Hematopoietic multipotent progenitor cell treated with erythropoietin and hydrocortisone succinate and interleukin-3 and kit ligand, for 8 days (in vitro differentiated cells): ENCODE measurements at regions not wholly inside any gene's neighbourhood (a gene's known extent, or its start where the extent isn't known, plus 50 kb on each side); places are given as distances from the start of the nearest gene placed in this dataset.

ENCODE experiments used
- DNase-seq: peaks from one replicate; pipeline ENCODE4 v3.0.0-alpha.2; 2015

DNA sequence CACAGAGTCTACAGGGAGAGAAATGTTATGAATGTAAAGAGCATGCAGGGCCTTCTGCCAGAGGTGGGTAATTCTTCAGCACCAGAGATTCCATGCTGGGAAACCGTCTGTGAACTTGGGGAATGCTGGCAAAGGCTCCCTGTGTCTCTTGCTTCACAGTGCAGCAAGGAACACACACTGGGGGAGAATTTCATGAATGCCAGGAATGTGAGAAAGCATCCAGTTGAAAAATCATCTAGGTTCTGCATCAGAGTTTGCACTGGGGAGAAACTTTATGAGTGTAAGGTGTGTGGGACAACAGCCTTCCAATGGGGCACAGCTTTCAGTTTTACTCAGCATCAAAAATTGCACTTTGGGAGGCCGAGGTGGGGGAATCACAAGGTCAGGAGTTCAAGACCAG, 224.3 kb upstream of the IGFBP3 start:
- no peak for DNase-seq

DNA sequence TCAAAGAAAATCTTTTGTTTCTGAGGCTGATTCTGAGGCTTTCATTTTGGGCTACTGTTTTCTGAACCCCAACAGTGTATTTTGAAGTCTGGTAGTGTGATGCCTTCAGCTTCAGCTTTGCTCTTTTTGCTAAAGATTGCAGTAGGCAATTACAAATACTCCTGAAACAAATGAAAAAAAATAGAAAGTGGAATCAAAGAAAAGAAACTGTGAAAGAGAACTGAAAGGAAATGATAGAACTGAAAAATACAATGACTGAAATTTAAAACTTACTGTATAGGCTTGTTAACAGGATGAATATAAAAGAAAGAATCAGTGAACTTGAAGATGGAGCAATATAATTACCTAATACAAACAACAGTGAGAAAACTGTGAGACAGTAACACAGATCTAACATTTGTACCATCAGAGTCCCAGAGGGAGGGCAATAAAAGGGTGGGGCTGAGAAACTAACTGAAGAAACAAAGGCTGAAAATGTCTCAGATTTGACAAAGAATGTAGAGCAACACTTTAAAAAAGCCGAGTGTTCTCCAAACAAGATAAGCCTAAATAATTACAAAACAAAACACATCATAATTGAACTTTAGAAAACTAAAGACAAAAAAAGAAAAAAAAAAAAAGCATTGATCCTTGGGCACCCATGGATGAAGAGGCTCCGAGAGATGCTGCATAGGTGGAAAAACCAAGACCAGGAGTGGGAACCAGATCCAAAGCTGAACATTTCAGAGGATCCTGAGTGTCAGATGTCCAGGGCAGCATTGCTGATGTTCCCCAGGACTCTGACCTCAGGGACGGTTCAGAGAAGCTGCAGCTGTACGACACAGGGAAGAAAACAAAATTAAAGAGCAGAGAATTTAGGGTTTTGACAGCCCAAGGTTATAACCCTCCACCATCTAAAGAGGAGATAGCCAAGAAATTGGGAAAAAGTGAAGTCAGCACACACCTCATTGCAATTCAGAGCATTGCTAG, 223.2 kb upstream of the IGFBP3 start:
- no peak for DNase-seq

GRCh38 chr7:46143421-46143820, 222.3 kb upstream of the IGFBP3 start:
- DNase-seq, result no peak

DNA sequence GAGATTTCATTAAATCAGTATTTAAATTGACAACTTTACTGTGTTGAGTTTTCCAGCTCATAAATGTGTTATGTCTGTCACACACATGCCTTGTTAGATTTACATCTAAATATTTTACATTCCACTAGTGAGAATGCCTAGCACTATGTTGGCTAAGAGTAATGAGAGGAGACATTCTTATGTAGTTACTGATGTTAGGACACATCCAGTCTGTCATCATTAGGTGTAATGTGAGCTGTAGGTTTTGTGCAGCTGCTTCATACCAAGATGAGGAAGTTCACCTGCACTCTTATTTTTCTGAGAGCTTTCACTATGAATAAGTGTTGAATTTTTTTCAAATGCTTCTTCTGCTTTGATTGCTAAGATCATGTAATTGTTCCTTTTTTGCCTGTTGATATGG, 218.0 kb upstream of the IGFBP3 start:
- DNase-seq, result no peak

GRCh38 chr7:46137725-46138124, 216.7 kb upstream of the IGFBP3 start:
- DNase-seq, result no peak

GRCh38 chr7:46135557-46135956, 214.5 kb upstream of the IGFBP3 start:
- DNase-seq, result no peak

DNA sequence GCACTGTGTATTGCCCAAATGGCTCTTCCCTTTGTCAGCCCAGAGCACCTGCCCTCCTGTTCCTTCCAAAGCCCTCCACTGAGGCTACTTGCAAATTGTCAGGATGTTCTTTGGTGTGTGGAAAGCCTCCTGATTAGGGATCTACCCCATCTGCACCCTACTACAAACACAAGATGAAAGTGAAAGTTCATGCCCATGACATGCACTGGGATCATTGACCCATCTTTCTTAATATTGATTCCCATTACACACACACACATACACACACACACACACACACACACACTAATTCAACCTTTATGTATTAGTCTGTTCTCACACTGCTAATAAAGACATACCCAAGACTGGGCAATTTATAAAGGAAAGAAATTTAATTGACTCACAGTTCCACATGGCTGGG, 213.7 kb upstream of the IGFBP3 start:
- DNase-seq, result no peak

GRCh38 chr7:46134385-46134784, 213.3 kb upstream of the IGFBP3 start:
- no peak for DNase-seq

DNA sequence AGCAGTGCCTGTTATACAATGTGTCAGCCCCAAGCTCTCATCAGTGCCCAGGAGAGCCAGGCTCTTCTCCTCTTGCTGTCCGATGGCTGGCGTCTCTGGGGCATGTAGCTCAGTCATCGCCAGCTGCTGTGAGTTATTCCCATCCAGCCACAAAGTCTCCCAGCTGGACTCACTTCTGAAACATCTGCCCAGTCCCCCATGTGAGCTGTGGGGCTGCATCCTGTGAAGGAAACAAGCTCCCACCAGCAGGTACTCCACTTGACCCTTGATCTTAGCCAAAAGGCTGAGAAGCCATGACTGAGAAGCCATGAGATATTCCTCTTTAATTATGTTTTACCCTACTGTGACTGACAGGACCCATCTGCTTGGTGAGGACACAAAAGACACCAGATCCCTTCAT, 212.7 kb upstream of the IGFBP3 start:
- DNase-seq, result no peak

GRCh38 chr7:46133072-46133471, 212.0 kb upstream of the IGFBP3 start:
- DNase-seq, result no peak

- no peak for DNase-seq
Measured at GRCh38 chr7:46131916-46132795, 211.1 kb upstream of the IGFBP3 start.

- no peak for DNase-seq
Measured at GRCh38 chr7:46129831-46130230, 208.8 kb upstream of the IGFBP3 start.

DNA sequence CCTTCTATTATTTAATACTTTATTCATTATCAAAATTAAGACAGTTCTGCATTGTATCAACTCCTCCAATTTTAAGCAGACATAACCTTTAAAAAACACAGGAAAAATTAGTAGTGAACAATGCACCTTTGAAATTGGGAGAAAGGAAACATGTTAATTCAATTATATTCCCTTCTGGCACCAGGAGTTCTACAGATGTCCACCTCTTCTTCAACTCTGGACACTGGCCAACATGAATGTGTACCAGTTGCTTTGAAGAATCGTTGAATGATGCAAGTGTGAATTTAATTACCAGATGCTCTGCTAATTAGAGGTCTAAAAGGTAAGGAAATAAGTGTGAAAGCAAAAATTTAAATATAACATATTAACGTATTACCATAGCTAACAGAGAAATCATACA, 206.7 kb upstream of the IGFBP3 start:
- DNase-seq, result no peak

GRCh38 chr7:46126675-46127300, 205.7 kb upstream of the IGFBP3 start:
- DNase-seq, result no peak

DNA sequence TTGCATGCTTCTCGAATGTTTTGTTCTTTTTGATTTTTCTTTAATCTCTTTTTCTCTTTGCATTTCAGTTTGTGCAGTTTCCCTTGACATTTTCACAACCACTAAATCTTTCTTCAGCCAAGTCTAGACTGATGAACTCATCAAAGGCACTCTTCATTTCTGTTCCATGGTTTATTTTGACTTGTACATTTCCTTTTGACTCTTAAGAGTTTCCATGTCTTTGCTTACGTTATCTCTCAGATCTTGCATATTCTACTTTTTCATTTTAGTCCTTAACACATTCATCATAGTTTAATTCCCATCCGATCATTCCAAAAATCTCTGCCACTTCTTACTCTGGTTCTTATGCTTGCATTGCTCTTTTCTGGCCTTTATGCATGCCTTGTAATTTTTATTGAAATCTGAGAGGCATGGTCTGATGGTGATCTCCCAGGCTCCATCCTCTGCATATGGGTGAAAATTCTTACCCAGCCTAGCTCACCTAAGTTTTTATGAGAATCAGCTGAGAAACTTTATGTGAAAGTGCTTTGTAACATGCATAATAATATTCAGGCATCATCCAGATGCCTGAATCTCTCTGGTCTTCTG, 202.8 kb upstream of the IGFBP3 start:
- DNase-seq, result no peak

DNA sequence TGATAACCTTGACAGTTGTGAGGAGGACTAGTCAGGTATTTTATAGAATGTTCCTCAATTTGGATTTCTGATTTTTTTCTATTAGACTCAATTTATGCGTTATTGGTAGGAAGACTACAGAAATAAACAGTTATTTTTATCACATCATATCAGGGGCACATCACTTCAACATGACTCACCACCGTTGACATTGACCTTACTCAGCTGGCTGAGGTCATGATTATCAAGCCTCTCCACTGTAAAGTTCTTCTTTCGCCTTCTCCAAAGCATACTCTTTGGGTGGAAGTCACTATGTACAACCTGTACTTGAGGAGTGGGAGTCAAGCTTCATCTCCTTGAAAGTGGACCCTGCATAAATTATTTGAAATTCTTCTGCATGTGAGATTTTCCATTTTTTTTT, 194.3 kb upstream of the IGFBP3 start:
- DNase-seq, result no peak

DNA sequence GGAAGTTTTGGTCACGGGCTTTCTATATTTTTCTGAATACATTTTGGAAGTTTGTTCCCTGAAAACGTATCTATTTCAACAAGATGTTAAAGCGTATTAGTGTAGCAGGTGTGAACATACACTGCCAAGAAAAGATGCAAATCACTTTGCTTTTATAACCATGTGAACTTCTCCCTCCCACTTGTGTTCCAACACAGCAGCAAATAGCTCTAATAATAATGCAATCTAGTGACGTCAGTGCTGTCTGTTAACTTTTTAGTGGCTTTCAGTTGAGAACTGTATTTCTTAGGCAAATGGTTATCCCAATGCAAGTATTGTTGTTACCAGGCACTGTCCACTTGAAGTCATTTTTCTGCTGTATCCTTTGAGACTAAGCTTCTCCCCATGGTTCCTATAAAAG, 188.4 kb upstream of the IGFBP3 start:
- DNase-seq, result no peak

DNA sequence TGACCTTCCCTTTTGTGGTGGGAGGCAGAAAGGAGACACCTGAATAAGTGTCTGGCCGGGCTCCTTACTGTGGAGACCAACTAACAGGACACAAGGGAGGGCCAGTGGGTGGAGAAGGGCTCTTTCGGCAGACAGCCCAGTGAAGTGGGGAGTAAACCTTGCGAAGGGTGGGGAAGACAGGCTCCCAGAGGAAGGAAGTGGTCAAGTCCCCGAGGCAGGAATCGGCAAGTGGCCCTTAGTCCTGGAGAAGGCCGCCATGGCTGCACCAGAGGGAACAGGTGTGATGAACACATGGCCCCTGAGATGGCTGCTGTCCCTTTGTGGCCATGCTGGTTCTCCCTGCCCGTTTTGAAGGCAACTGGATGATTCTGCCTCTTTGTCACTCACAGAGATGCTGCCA, 187.2 kb upstream of the IGFBP3 start:
- DNase-seq, result no peak

DNA sequence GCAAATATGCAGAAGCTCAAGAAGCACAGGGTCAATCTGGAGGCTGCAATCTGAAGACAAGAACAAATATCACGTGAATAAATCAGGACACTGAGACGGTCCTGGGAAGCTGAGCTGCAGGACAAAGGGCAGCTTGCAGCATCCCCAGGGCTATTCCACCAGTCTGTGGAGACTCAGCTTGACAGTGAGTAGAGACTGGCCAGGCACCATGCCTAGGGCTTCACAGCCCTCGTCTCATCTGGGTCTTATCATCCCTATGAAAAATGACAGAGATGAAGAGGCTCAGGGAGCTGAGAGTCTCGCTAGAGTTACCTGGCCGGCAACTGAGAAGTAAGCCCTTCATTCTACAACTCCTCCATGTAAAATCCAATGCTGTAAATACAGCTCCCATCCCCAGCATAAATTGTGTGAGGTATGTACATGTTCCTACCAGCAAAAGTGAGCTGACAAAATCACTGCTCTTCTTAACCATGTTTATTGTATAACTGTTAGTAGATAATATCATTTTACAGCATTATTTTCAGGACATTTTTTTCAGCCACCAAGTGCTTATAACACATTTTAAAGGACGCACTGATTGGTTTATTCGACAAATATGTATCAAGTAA, 186.6 kb upstream of the IGFBP3 start:
- DNase-seq, result no peak

DNA sequence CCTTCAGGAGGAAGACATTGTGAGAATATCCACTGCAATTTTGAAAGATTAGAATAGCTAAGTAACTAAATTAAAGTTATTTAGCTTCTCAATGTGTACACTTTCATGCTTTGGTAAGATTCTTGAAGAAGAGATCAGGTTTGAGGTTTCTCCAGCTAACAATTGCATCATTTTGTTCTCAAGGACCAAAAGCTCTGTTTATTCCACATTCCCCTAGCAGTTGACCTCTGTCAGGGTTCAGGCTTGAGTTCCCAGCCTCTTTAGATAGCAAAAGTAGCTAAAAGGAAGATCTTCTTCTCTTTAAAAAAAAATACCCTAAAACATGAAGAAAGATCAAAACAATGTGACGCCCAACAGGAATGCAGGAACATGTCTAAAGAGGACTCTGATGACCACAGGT, 179.4 kb upstream of the IGFBP3 start:
- no peak for DNase-seq

GRCh38 chr7:46099076-46099475, 178.0 kb upstream of the IGFBP3 start:
- no peak for DNase-seq

GRCh38 chr7:46091071-46091470, 170.0 kb upstream of the IGFBP3 start:
- no peak for DNase-seq

DNA sequence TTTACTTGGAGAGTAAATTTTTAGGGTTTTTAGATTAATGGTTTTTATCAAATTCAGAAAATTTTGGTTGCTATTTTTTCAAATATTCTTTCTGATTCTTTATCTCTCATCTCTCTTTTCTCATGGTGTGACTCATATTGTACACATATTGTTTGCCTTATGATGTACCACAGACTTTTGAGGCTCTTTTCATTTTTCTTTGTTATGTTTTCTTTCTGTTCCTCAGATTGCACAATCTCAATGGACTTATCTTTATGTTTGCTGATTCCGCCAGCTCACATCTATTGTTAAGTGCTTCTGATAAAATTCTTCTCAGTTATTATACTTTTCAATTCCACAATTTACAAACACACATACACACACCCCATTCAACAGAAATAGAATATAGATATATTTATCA, 168.2 kb upstream of the IGFBP3 start:
- no peak for DNase-seq
